Natural killer cell treated with Interleukin-12 subunit alpha and Interleukin-12 subunit beta and Interleukin-15 and Interleukin-18, amount 100 ng/mL, for 72 hours (primary cell): ENCODE measurements at regions not wholly inside any gene's neighbourhood (a gene's known extent, or its start where the extent isn't known, plus 50 kb on each side); places are given as distances from the start of the nearest gene placed in this dataset.
"Not testable (repeated sequence)": the region's sequence is repeated elsewhere in the genome, so short reads cannot be mapped to it uniquely, and the experiment has no call there.

ENCODE experiments used
- ATAC-seq, 2 donors: fragments of 150-1000 bp; cut with Tn5 transposase in 1 of 2; sonication (Bioruptor Pico), chemical (Tn5 transposase) in 1 of 2; 2 replicates each; pipeline ENCODE4 v1.10.0; 2021
- DNase-seq: peaks from one replicate; pipeline ENCODE4 v3.0.0; 2022; ENCODE audit warnings: low spot score
- H3K27ac Mint-ChIP-seq, 2 donors: 1 replicate in 1 of 2; 2 replicates in 1 of 2; pipeline ENCODE4 v1.8.0; 2022; ENCODE audit warnings: mixed read lengths in 2 of 2, mild to moderate bottlenecking in 1 of 2, moderate library complexity in 1 of 2
- H3K27me3 Mint-ChIP-seq, 2 donors: 1 replicate in 1 of 2; 2 replicates in 1 of 2; pipeline ENCODE4 v1.8.0; 2022; ENCODE audit warnings: mixed read lengths in 2 of 2
- H3K36me3 Mint-ChIP-seq: one replicate; pipeline ENCODE4 v1.8.0; 2022; ENCODE audit warnings: mixed read lengths
- H3K4me1 Mint-ChIP-seq, 2 donors: 1 replicate in 1 of 2; 2 replicates in 1 of 2; pipeline ENCODE4 v1.8.0; 2022; ENCODE audit warnings: low read depth in 2 of 2, mixed read lengths in 2 of 2, mild to moderate bottlenecking in 1 of 2
- H3K4me3 Mint-ChIP-seq: one replicate; pipeline ENCODE4 v1.8.0; 2022; ENCODE audit warnings: mixed read lengths
- H3K9me3 Mint-ChIP-seq: 2 replicates; pipeline ENCODE4 v1.8.0; 2022; ENCODE audit warnings: mixed read lengths

GRCh38 chr4:129823105-129823504, 727.2 kb downstream of the C4orf33 start:
- no peak overlapping the region for H3K27ac Mint-ChIP-seq
- DNase-seq (no peak), ATAC-seq (no peak)
- H3K9me3 Mint-ChIP-seq, result no peaks in the 10 kb centered on the region
- no peaks in the 10 kb centered on the region for H3K4me1 Mint-ChIP-seq
- no peak overlapping the region for H3K4me3 Mint-ChIP-seq
- no peaks in the 10 kb centered on the region for H3K36me3 Mint-ChIP-seq
- no peaks in the 10 kb centered on the region for H3K27me3 Mint-ChIP-seq

- ATAC-seq (no peak), DNase-seq (no peak)
- H3K27ac Mint-ChIP-seq, result no peak overlapping the region
- no peaks in the 10 kb centered on the region for H3K27me3 Mint-ChIP-seq
- no peaks in the 10 kb centered on the region for H3K4me1 Mint-ChIP-seq
- H3K36me3 Mint-ChIP-seq, result no peaks in the 10 kb centered on the region
- no peak overlapping the region for H3K4me3 Mint-ChIP-seq
- peaks cover 9% of the 10 kb centered on the region for H3K9me3 Mint-ChIP-seq
These were observed 733.4 kb downstream of the C4orf33 start for GRCh38 chr4:129829373-129829772.

GRCh38 chr4:129839687-129840086, 743.7 kb downstream of the C4orf33 start:
- no peak overlapping the region for H3K27ac Mint-ChIP-seq
- no peak for DNase-seq
- peaks cover 4% of the 10 kb centered on the region for H3K36me3 Mint-ChIP-seq
- no peaks in the 10 kb centered on the region for H3K4me1 Mint-ChIP-seq
- H3K27me3 Mint-ChIP-seq, result no peaks in the 10 kb centered on the region
- H3K4me3 Mint-ChIP-seq, result no peak overlapping the region
- H3K9me3 Mint-ChIP-seq, result peaks cover 17% of the 10 kb centered on the region
- ATAC-seq, result no peak

- ATAC-seq (no peak), DNase-seq (no peak)
- Mint-ChIP-seq H3K27me3 (no peaks in the 10 kb centered on the region), H3K4me1 (no peaks in the 10 kb centered on the region), H3K4me3 (no peak overlapping the region), H3K9me3 (peaks cover 17% of the 10 kb centered on the region), H3K27ac (no peak overlapping the region), H3K36me3 (peaks cover 4% of the 10 kb centered on the region)
These were observed 746.1 kb downstream of the C4orf33 start for GRCh38 chr4:129842096-129842495.

- no peak for ATAC-seq
- DNase-seq, result no peak
- Mint-ChIP-seq H3K27ac (no peak overlapping the region), H3K36me3 (peaks cover 9% of the 10 kb centered on the region), H3K9me3 (peaks cover 7% of the 10 kb centered on the region), H3K4me1 (no peaks in the 10 kb centered on the region), H3K4me3 (no peak overlapping the region), H3K27me3 (no peaks in the 10 kb centered on the region)
These were observed 756.5 kb downstream of the C4orf33 start for GRCh38 chr4:129852434-129852833.

- not testable (repeated sequence) for ATAC-seq, H3K27me3 Mint-ChIP-seq, H3K4me1 Mint-ChIP-seq, H3K36me3 Mint-ChIP-seq, H3K4me3 Mint-ChIP-seq, H3K9me3 Mint-ChIP-seq, H3K27ac Mint-ChIP-seq, DNase-seq
These were observed 757.9 kb downstream of the C4orf33 start for GRCh38 chr4:129853685-129854467.

- peaks cover 6% of the 10 kb centered on the region for H3K9me3 Mint-ChIP-seq
- DNase-seq (no peak), ATAC-seq (no peak)
- no peaks in the 10 kb centered on the region for H3K4me1 Mint-ChIP-seq
- no peak overlapping the region for H3K27ac Mint-ChIP-seq
- H3K4me3 Mint-ChIP-seq, result no peak overlapping the region
- no peaks in the 10 kb centered on the region for H3K27me3 Mint-ChIP-seq
- no peaks in the 10 kb centered on the region for H3K36me3 Mint-ChIP-seq
These were observed 766.5 kb downstream of the C4orf33 start for GRCh38 chr4:129862461-129862860.

- H3K27me3 Mint-ChIP-seq, result no peaks in the 10 kb centered on the region
- no peak for ATAC-seq
- no peaks in the 10 kb centered on the region for H3K36me3 Mint-ChIP-seq
- H3K9me3 Mint-ChIP-seq, result peaks cover 6% of the 10 kb centered on the region
- no peaks in the 10 kb centered on the region for H3K4me1 Mint-ChIP-seq
- H3K27ac Mint-ChIP-seq, result no peak overlapping the region
- no peak for DNase-seq
- H3K4me3 Mint-ChIP-seq, result no peak overlapping the region
These were observed 767.3 kb downstream of the C4orf33 start for GRCh38 chr4:129863206-129863605.

GRCh38 chr4:129883996-129884395, 788.0 kb downstream of the C4orf33 start:
- Mint-ChIP-seq H3K27ac (no peak overlapping the region), H3K4me3 (no peak overlapping the region), H3K9me3 (peaks cover 20% of the 10 kb centered on the region), H3K36me3 (peaks cover 5% of the 10 kb centered on the region), H3K27me3 (no peaks in the 10 kb centered on the region), H3K4me1 (no peaks in the 10 kb centered on the region)
- DNase-seq (no peak), ATAC-seq (no peak)

GRCh38 chr4:129897111-129897510, 801.2 kb downstream of the C4orf33 start:
- H3K27me3 Mint-ChIP-seq, result no peaks in the 10 kb centered on the region
- ATAC-seq (no peak), DNase-seq (no peak)
- H3K4me3 Mint-ChIP-seq, result no peak overlapping the region
- no peaks in the 10 kb centered on the region for H3K4me1 Mint-ChIP-seq
- H3K9me3 Mint-ChIP-seq, result peaks cover 14% of the 10 kb centered on the region
- H3K36me3 Mint-ChIP-seq, result peaks cover 6% of the 10 kb centered on the region
- no peak overlapping the region for H3K27ac Mint-ChIP-seq

GRCh38 chr4:129899849-129900248, 803.9 kb downstream of the C4orf33 start:
- Mint-ChIP-seq H3K27ac (no peak overlapping the region), H3K36me3 (peaks cover 6% of the 10 kb centered on the region), H3K4me3 (no peak overlapping the region), H3K9me3 (peaks cover 17% of the 10 kb centered on the region), H3K27me3 (no peaks in the 10 kb centered on the region), H3K4me1 (no peaks in the 10 kb centered on the region)
- no peak for ATAC-seq
- DNase-seq, result no peak

GRCh38 chr4:129900430-129900953, 804.5 kb downstream of the C4orf33 start:
- peaks cover 6% of the 10 kb centered on the region for H3K36me3 Mint-ChIP-seq
- no peak for ATAC-seq
- H3K27ac Mint-ChIP-seq, result no peak overlapping the region
- no peaks in the 10 kb centered on the region for H3K4me1 Mint-ChIP-seq
- no peaks in the 10 kb centered on the region for H3K27me3 Mint-ChIP-seq
- DNase-seq, result no peak
- peaks cover 17% of the 10 kb centered on the region for H3K9me3 Mint-ChIP-seq
- H3K4me3 Mint-ChIP-seq, result no peak overlapping the region

GRCh38 chr4:129901205-129901604, 805.3 kb downstream of the C4orf33 start:
- Mint-ChIP-seq H3K4me3 (no peak overlapping the region), H3K27ac (no peak overlapping the region), H3K36me3 (peaks cover 6% of the 10 kb centered on the region), H3K4me1 (no peaks in the 10 kb centered on the region), H3K9me3 (peaks cover 19% of the 10 kb centered on the region), H3K27me3 (no peaks in the 10 kb centered on the region)
- ATAC-seq (no peak), DNase-seq (no peak)

GRCh38 chr4:129903861-129904260, 807.9 kb downstream of the C4orf33 start:
- H3K27me3 Mint-ChIP-seq, result no peaks in the 10 kb centered on the region
- H3K4me3 Mint-ChIP-seq, result no peak overlapping the region
- no peaks in the 10 kb centered on the region for H3K4me1 Mint-ChIP-seq
- DNase-seq (no peak), ATAC-seq (no peak)
- no peak overlapping the region for H3K27ac Mint-ChIP-seq
- H3K9me3 Mint-ChIP-seq, result peaks cover 24% of the 10 kb centered on the region
- H3K36me3 Mint-ChIP-seq, result peaks cover 6% of the 10 kb centered on the region

- H3K4me1 Mint-ChIP-seq, result no peaks in the 10 kb centered on the region
- H3K4me3 Mint-ChIP-seq, result no peak overlapping the region
- no peak for ATAC-seq
- no peak overlapping the region for H3K27ac Mint-ChIP-seq
- H3K36me3 Mint-ChIP-seq, result peaks cover 6% of the 10 kb centered on the region
- H3K9me3 Mint-ChIP-seq, result peaks cover 19% of the 10 kb centered on the region
- DNase-seq, result no peak
- no peaks in the 10 kb centered on the region for H3K27me3 Mint-ChIP-seq
These were observed 809.3 kb downstream of the C4orf33 start for GRCh38 chr4:129905256-129905655.
